Endothelial cell of umbilical vein (primary cell): ENCODE measurements at regions not wholly inside any gene's neighbourhood (a gene's known extent, or its start where the extent isn't known, plus 50 kb on each side); places are given as distances from the start of the nearest gene placed in this dataset.

Source experiments
- BruUV-seq: library from RNA; stranded (reverse); fragments of 400-500 nt; replicated peaks from 2 replicates; lab custom pipeline; 2021; lab: Mats Ljungman, UMichigan
- CTCF ChIA-PET: fragments of 300-600, 350-600 bp; sonication (Branson Sonifier 250); formaldehyde crosslinking; loops from one replicate; lab custom pipeline; 2021; ENCODE audit warnings: antibody characterized with exemption, inconsistent platforms; lab: Charles Lee
- POLR2A ChIA-PET: fragments of 300-600, 350-600 bp; sonication (Branson Sonifier 250); formaldehyde crosslinking; loops from one replicate; lab custom pipeline; 2021; ENCODE audit warnings: antibody characterized with exemption, inconsistent platforms; lab: Charles Lee
- DNase-seq: peaks from one replicate; pipeline ENCODE4 v3.0.0-alpha.2; 2011; ENCODE audit warnings: low read depth, low spot score
- FAIRE-seq: peaks from 2 replicates; lab custom pipeline; 2011; peaks lifted over from hg19 to GRCh38; lab: Jason Lieb, UNC
- H2AFZ ChIP-seq: 2 replicates; pipeline ENCODE4 v1.6.0; 2012; ENCODE audit warnings: low read depth, low read length, control low read depth, inconsistent platforms
- H3K27ac ChIP-seq: 2 replicates; pipeline ENCODE4 v1.5.1; 2011; ENCODE audit warnings: low read depth, mild to moderate bottlenecking, control low read depth, low read length, moderate library complexity; ENCODE audit not compliant: insufficient read depth
- H3K27me3 ChIP-seq, 2 experiments: 2 replicates each; pipeline versions ENCODE4 v1.6.0 to v1.6.1; 2011; ENCODE audit warnings: low read length in 2 of 2, mixed read lengths in 1 of 2; ENCODE audit not compliant: control insufficient read depth in 2 of 2, insufficient read depth in 2 of 2
- H3K36me3 ChIP-seq, 2 experiments: 2 replicates in 1 of 2; 3 replicates in 1 of 2; pipeline ENCODE4 v1.5.1; 2011; ENCODE audit warnings: low read length in 2 of 2, mild to moderate bottlenecking in 1 of 2, moderate library complexity in 1 of 2; ENCODE audit not compliant: control insufficient read depth in 2 of 2, insufficient read depth in 2 of 2; ENCODE audit errors: extremely low read depth in 1 of 2
- H3K4me1 ChIP-seq: 3 replicates; pipeline ENCODE4 v1.5.1; 2011; ENCODE audit warnings: mild to moderate bottlenecking, low read length; ENCODE audit not compliant: control insufficient read depth, insufficient read depth; ENCODE audit errors: extremely low read depth
- H3K4me2 ChIP-seq: 2 replicates; pipeline ENCODE4 v1.6.1; 2011; ENCODE audit warnings: low read length, control low read depth, mixed read lengths; ENCODE audit not compliant: insufficient read depth
- H3K4me3 ChIP-seq, 3 experiments: fragments of 200-600 bp in 1 of 3; sonication (generic), shearing (Covaris generic) in 1 of 3; replicated peaks in 1 of 3; 2 replicates each; pipeline ENCODE4 v1.5.1; 2011 to 2016; ENCODE audit warnings: control low read depth in 3 of 3, low read length in 3 of 3, mild to moderate bottlenecking in 2 of 3, inconsistent platforms in 1 of 3, low read depth in 1 of 3, moderate library complexity in 1 of 3; ENCODE audit not compliant: insufficient read depth in 1 of 3
- H3K79me2 ChIP-seq: 2 replicates; pipeline ENCODE4 v1.6.0; 2012; ENCODE audit warnings: low read length, inconsistent platforms; ENCODE audit not compliant: control insufficient read depth, insufficient read depth
- H3K9ac ChIP-seq: replicated peaks from 2 replicates; pipeline ENCODE3; 2011; ENCODE audit warnings: low read length, control low read depth; ENCODE audit not compliant: insufficient read depth; ENCODE audit errors: extremely low read depth
- H3K9me1 ChIP-seq: replicated peaks from 3 replicates; pipeline ENCODE4 v1.6.0; 2011; ENCODE audit warnings: mild to moderate bottlenecking, low read length; ENCODE audit not compliant: control insufficient read depth, insufficient read depth; ENCODE audit errors: extremely low read depth
- H3K9me3 ChIP-seq: replicated peaks from 2 replicates; pipeline ENCODE4 v1.5.1; 2012; ENCODE audit warnings: low read length, inconsistent platforms; ENCODE audit not compliant: control insufficient read depth, insufficient read depth
- H4K20me1 ChIP-seq: replicated peaks from 2 replicates; pipeline ENCODE3; 2011; ENCODE audit warnings: mild to moderate bottlenecking, low read length; ENCODE audit not compliant: control insufficient read depth, insufficient read depth; ENCODE audit errors: extremely low read depth
- CTCF ChIP-seq, 2 donors: IDR thresholded peaks; 1 replicate in 1 of 2; 2 replicates in 1 of 2; pipeline ENCODE4 v1.5.1; 2011; ENCODE audit warnings: low read length in 2 of 2, mild to moderate bottlenecking in 2 of 2, moderate library complexity in 2 of 2, control low read depth in 1 of 2, inconsistent platforms in 1 of 2, low read depth in 1 of 2; ENCODE audit not compliant: insufficient read depth in 1 of 2; ENCODE audit errors: extremely low read depth in 1 of 2
- EZH2 ChIP-seq: IDR thresholded peaks from 2 replicates; pipeline ENCODE4 v1.6.1; 2012; ENCODE audit warnings: borderline replicate concordance, low read depth, mild to moderate bottlenecking, moderate library complexity, low read length, inconsistent platforms; ENCODE audit not compliant: severe bottlenecking
- MAX ChIP-seq: IDR thresholded peaks from 2 replicates; pipeline ENCODE4 v1.6.1; 2011; ENCODE audit not compliant: insufficient read depth, insufficient read length
- POLR2AphosphoS5 ChIP-seq: IDR thresholded peaks from 2 replicates; pipeline ENCODE4 v1.6.1; 2012; ENCODE audit warnings: low read depth, mild to moderate bottlenecking, control low read depth, low read length, moderate library complexity; ENCODE audit not compliant: insufficient read depth
- dilution Hi-C: fragments of 300-500 bp; cut with MboI; formaldehyde crosslinking; loops from one replicate; pipeline ENCODE4 v1.15.0; 2019; ENCODE audit warnings: low sequenced_read_pairs; ENCODE audit not compliant: extremely low pct_ligation_motif_present
- intact Hi-C: fragments of 100-400 bp; cut with micrococcal nuclease; formaldehyde crosslinking; loops from one replicate; pipeline ENCODE4 v1.10.0; 2022

- H3K27me3 ChIP-seq: no peaks in the 10 kb centered on the region
- H3K9me1 ChIP-seq: no peaks in the 10 kb centered on the region
- no peaks in the 10 kb centered on the region for H3K9me3 ChIP-seq
- ChIA-PET CTCF (no interaction called here), POLR2A (no interaction called here)
- no TSS peak for BruUV-seq
- FAIRE-seq (no peak), DNase-seq (no peak)
- intact Hi-C loops: no loop called here
- no peak overlapping the region for H3K27ac ChIP-seq
- no peaks in the 10 kb centered on the region for H3K36me3 ChIP-seq
- no peak overlapping the region for H3K4me3 ChIP-seq
- H3K4me1 ChIP-seq: no peaks in the 10 kb centered on the region
- no peak for TF ChIP-seq CTCF (IDR thresholded peaks at IDR 0.05; ENCODE audit: extremely low read depth in 1 of 2, insufficient read depth in 1 of 2, low read depth in 1 of 2, low read length in 2 of 2)
- no peak overlapping the region for H3K4me2 ChIP-seq
- H3K9ac ChIP-seq: no peak overlapping the region
- no peak overlapping the region for H2AFZ ChIP-seq
- H3K79me2 ChIP-seq: no peaks in the 10 kb centered on the region
- no peaks in the 10 kb centered on the region for H4K20me1 ChIP-seq
- dilution Hi-C loops: no loop called here
Measured at GRCh38 chr3:28634019-28634418, 285.4 kb upstream of the AZI2 start.

- Histone ChIP-seq H3K27me3 (no peaks in the 10 kb centered on the region), H2AFZ (no peak overlapping the region), H3K79me2 (no peaks in the 10 kb centered on the region), H3K9me1 (no peaks in the 10 kb centered on the region), H3K4me2 (no peak overlapping the region), H3K4me3 (no peak overlapping the region), H3K27ac (no peak overlapping the region), H3K36me3 (no peaks in the 10 kb centered on the region), H3K4me1 (no peaks in the 10 kb centered on the region), H3K9ac (no peak overlapping the region), H4K20me1 (no peaks in the 10 kb centered on the region), H3K9me3 (no peaks in the 10 kb centered on the region)
- no TSS peak for BruUV-seq
- CTCF ChIA-PET: no interaction called here
- TF ChIP-seq POLR2AphosphoS5: no peak
- no peak for TF ChIP-seq MAX
- TF ChIP-seq EZH2: no peak
- dilution Hi-C loops: no loop called here
- FAIRE-seq (no peak), DNase-seq (no peak)
- POLR2A ChIA-PET: no interaction called here
- intact Hi-C loops: no loop called here
Measured at GRCh38 chr3:28637742-28638141, 289.1 kb upstream of the AZI2 start.
